ENCODE measurements at regions not wholly inside any gene's neighbourhood (a gene's known extent, or its start where the extent isn't known, plus 50 kb on each side); places are given as distances from the start of the nearest gene placed in this dataset.

DNA sequence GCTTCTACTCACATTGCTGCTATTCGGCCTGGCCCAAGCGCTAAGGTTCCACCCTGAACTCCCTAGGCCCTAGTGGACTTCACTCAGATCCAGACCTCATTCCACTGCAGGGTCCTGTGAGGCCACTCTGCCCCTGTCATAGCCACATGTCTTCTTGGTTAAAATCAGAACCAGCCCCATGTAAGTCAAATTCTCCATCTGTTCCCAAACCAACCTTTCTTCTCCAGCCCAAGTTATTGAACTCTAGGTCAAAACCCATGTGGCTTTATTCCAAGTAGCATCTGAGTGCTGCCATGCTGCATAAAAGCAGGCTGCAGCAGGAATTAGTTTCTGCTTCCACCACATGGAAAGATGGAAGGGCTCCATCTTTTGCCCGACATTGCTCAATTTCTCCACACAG lies 281.2 kb downstream of the SNX13 start (continued):
- no peak for TF ChIP-seq JUND (IDR thresholded peaks at IDR 0.05)
- no peak for TF ChIP-seq CEBPB (IDR thresholded peaks at IDR 0.05; ENCODE audit: low read depth)

GRCh38 chr7:17660116-17660515 lies 280.2 kb downstream of the SNX13 start:
- intact Hi-C loops (cut with micrococcal nuclease), result no loop called here
- Histone ChIP-seq H3K79me2 (ENCODE audit: insufficient read depth, low read length) (no peaks in the 10 kb centered on the region), H3K4me3 (replicated peaks in 1 of 2; ENCODE audit: low read depth in 1 of 2, low read length in 2 of 2) (no peak overlapping the region), H2AFZ (ENCODE audit: low read depth, low read length, poor library complexity, severe bottlenecking) (no peak overlapping the region), H3K4me1 (ENCODE audit: control insufficient read depth in 1 of 2, insufficient read depth in 2 of 2, low read length in 2 of 2) (peaks cover 3 to 12% of the 10 kb centered on the region in 2 experiments; a peak in 2 of 4 replicates), H4K20me1 (ENCODE audit: insufficient read depth) (no peaks in the 10 kb centered on the region), H3K9ac (ENCODE audit: low read length) (no peak overlapping the region), H3K9me3 (ENCODE audit: control insufficient read depth in 1 of 2, insufficient read depth in 1 of 2, low read depth in 1 of 2, low read length in 2 of 2) (no peaks in the 10 kb centered on the region), H3K27me3 (ENCODE audit: insufficient read depth, low read length) (no peaks in the 10 kb centered on the region), H3K27ac (ENCODE audit: low read depth, low read length) (no peak overlapping the region), H3K36me3 (ENCODE audit: control insufficient read depth in 1 of 2, insufficient read depth in 2 of 2, low read length in 2 of 2) (no peaks in the 10 kb centered on the region), H3K9me2 (ENCODE audit: insufficient read depth) (no peaks in the 10 kb centered on the region), H3K4me2 (ENCODE audit: low read length) (no peak overlapping the region)
- ChIA-PET RAD21 (ENCODE audit: low non-redundant PET in 1 of 2, low total read pairs in 2 of 2, uncharacterized antibody in 2 of 2, unreplicated experiment in 2 of 2) (no interaction called here), CTCF (no interaction called here), POLR2A (no interaction called here)
- no peak for ATAC-seq
- no peak for DNase-seq (ENCODE audit: low read depth, low spot score)
- TF ChIP-seq ELF1 (IDR thresholded peaks at IDR 0.05; ENCODE audit: borderline replicate concordance, low read depth), result no peak
- no peak for TF ChIP-seq YY1 (IDR thresholded peaks at IDR 0.05; ENCODE audit: extremely low read depth, insufficient replicate concordance, low read depth, low read length)
- TF ChIP-seq EZH2phosphoT487 (IDR thresholded peaks at IDR 0.05; ENCODE audit: borderline replicate concordance), result no peak
- TF ChIP-seq FOSL1 (IDR thresholded peaks at IDR 0.05; ENCODE audit: low read depth), result no peak
- no TSS peak for BruUV-seq (replicated peaks)

GRCh38 chr7:17661982-17662585 lies 278.2 kb downstream of the SNX13 start:
- ChIA-PET POLR2A (no interaction called here), CTCF (interaction anchor here (1.1 kb wide), 1 partner anchor 21 kb away, joined by 3 read pairs; no protein-coding TSS in a partner anchor), RAD21 (ENCODE audit: low non-redundant PET in 1 of 2, low total read pairs in 2 of 2, uncharacterized antibody in 2 of 2, unreplicated experiment in 2 of 2) (no interaction called here)
- DNase-seq (ENCODE audit: low read depth, low spot score), result no peak
- BruUV-seq (replicated peaks), result no TSS peak
- Histone ChIP-seq H3K4me3 (replicated peaks in 1 of 2; ENCODE audit: low read depth in 1 of 2, low read length in 2 of 2) (no peak overlapping the region), H3K9me3 (ENCODE audit: control insufficient read depth in 1 of 2, insufficient read depth in 1 of 2, low read depth in 1 of 2, low read length in 2 of 2) (no peaks in the 10 kb centered on the region), H3K27me3 (ENCODE audit: insufficient read depth, low read length) (no peaks in the 10 kb centered on the region), H3K79me2 (ENCODE audit: insufficient read depth, low read length) (no peaks in the 10 kb centered on the region), H3K4me1 (ENCODE audit: control insufficient read depth in 1 of 2, insufficient read depth in 2 of 2, low read length in 2 of 2) (peaks cover 3 to 12% of the 10 kb centered on the region in 2 experiments; a peak in 2 of 4 replicates), H3K9me2 (ENCODE audit: insufficient read depth) (no peaks in the 10 kb centered on the region), H2AFZ (ENCODE audit: low read depth, low read length, poor library complexity, severe bottlenecking) (no peak overlapping the region), H3K27ac (ENCODE audit: low read depth, low read length) (no peak overlapping the region), H4K20me1 (ENCODE audit: insufficient read depth) (no peaks in the 10 kb centered on the region), H3K4me2 (ENCODE audit: low read length) (no peak overlapping the region), H3K9ac (ENCODE audit: low read length) (no peak overlapping the region), H3K36me3 (ENCODE audit: control insufficient read depth in 1 of 2, insufficient read depth in 2 of 2, low read length in 2 of 2) (no peaks in the 10 kb centered on the region)
- ATAC-seq, result no peak
- intact Hi-C loops (cut with micrococcal nuclease), result no loop called here
- TF ChIP-seq SP1 (IDR thresholded peaks at IDR 0.05; ENCODE audit: low read depth) (no peak), MAX (IDR thresholded peaks at IDR 0.05) (no peak)
- TF ChIP-seq, protein P1, sequence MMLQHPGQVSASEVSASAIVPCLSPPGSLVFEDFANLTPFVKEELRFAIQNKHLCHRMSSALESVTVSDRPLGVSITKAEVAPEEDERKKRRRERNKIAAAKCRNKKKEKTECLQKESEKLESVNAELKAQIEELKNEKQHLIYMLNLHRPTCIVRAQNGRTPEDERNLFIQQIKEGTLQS (IDR thresholded peaks at IDR 0.05), result no peak
